Activated CD4-positive, alpha-beta T cell treated with anti-CD3 and anti-CD28 coated beads, Interleukin-2, amount 50 U/mL, for 24 hours (primary cell): ENCODE measurements at regions not wholly inside any gene's neighbourhood (a gene's known extent, or its start where the extent isn't known, plus 50 kb on each side); places are given as distances from the start of the nearest gene placed in this dataset.
"Not testable (repeated sequence)": the region's sequence is repeated elsewhere in the genome, so short reads cannot be mapped to it uniquely, and the experiment has no call there.

Experiments used
- DNase-seq, 2 donors: peaks; one replicate each; pipeline ENCODE4 v3.0.0-alpha.2; 2020; ENCODE audit warnings: low read depth in 1 of 2, low spot score in 1 of 2

- DNase-seq: no peak
These were observed 92.6 kb upstream of the PODXL start for GRCh38 chr7:131649003-131649541.

- DNase-seq: no peak
These were observed 92.1 kb upstream of the PODXL start for GRCh38 chr7:131648491-131648890.

GRCh38 chr7:131646203-131646602 lies 89.8 kb upstream of the PODXL start:
- DNase-seq: no peak

GRCh38 chr7:131642429-131642828 lies 86.0 kb upstream of the PODXL start:
- DNase-seq: no peak

- no peak for DNase-seq
These were observed 84.3 kb upstream of the PODXL start for GRCh38 chr7:131640686-131641085.

GRCh38 chr7:131638641-131639430 lies 82.4 kb upstream of the PODXL start:
- DNase-seq: no peak

- DNase-seq: no peak
These were observed 81.4 kb upstream of the PODXL start for GRCh38 chr7:131637859-131638258.

GRCh38 chr7:131636092-131636491 lies 79.7 kb upstream of the PODXL start:
- DNase-seq: no peak

GRCh38 chr7:131634197-131634596 lies 77.8 kb upstream of the PODXL start:
- DNase-seq: not testable (repeated sequence)

- no peak for DNase-seq
These were observed 77.0 kb upstream of the PODXL start for GRCh38 chr7:131633342-131633843.

- no peak for DNase-seq
These were observed 74.0 kb upstream of the PODXL start for GRCh38 chr7:131630427-131630826.

GRCh38 chr7:131629217-131629882 lies 72.9 kb upstream of the PODXL start:
- no peak for DNase-seq

GRCh38 chr7:131628634-131629033 lies 72.2 kb upstream of the PODXL start:
- DNase-seq: no peak

GRCh38 chr7:131627735-131628190 lies 71.3 kb upstream of the PODXL start:
- DNase-seq: no peak

GRCh38 chr7:131626643-131627042 lies 70.2 kb upstream of the PODXL start:
- no peak for DNase-seq

- no peak for DNase-seq
These were observed 69.5 kb upstream of the PODXL start for GRCh38 chr7:131625817-131626372.

- not testable (repeated sequence) for DNase-seq
These were observed 68.9 kb upstream of the PODXL start for GRCh38 chr7:131625345-131625744.

GRCh38 chr7:131624536-131624935 lies 68.1 kb upstream of the PODXL start:
- DNase-seq: no peak

GRCh38 chr7:131623154-131623553 lies 66.7 kb upstream of the PODXL start:
- no peak for DNase-seq

- DNase-seq: no peak
These were observed 65.2 kb upstream of the PODXL start for GRCh38 chr7:131621652-131622051.

- DNase-seq: no peak
These were observed 64.5 kb upstream of the PODXL start for GRCh38 chr7:131620673-131621609.
